ENCODE measurements at regions not wholly inside any gene's neighbourhood (a gene's known extent, or its start where the extent isn't known, plus 50 kb on each side); places are given as distances from the start of the nearest gene placed in this dataset.
"Not testable (repeated sequence)": the region's sequence is repeated elsewhere in the genome, so short reads cannot be mapped to it uniquely, and the experiment has no call there.

- H3K9me3 ChIP-seq; H3K27me3 ChIP-seq; H3K4me3 ChIP-seq; intact Hi-C loops (cut with DNase I; ENCODE audit: low total_unique reads); DNase-seq; H3K27ac ChIP-seq; H3K36me3 ChIP-seq: not testable (repeated sequence)
- peaks cover 0 to 16% (median 0%) of the 10 kb centered on the region in 4 donors for H3K4me1 ChIP-seq
- TF ChIP-seq CTCF (IDR thresholded peaks at IDR 0.05), result peak in 1 of 2 experiments; percentile 15
These were observed 244.9 kb upstream of the PLGLB2 start for GRCh38 chr2:87502948-87503347.

GRCh38 chr2:87505239-87505638 lies 242.6 kb upstream of the PLGLB2 start:
- H3K4me1 ChIP-seq, result peaks cover 0 to 18% (median 2%) of the 10 kb centered on the region in 4 donors
- intact Hi-C loops (cut with DNase I; ENCODE audit: low total_unique reads); H3K36me3 ChIP-seq; DNase-seq; H3K4me3 ChIP-seq; H3K27ac ChIP-seq; H3K9me3 ChIP-seq; H3K27me3 ChIP-seq: not testable (repeated sequence)

GRCh38 chr2:87505909-87506308 lies 242.0 kb upstream of the PLGLB2 start:
- DNase-seq; H3K4me3 ChIP-seq; H3K9me3 ChIP-seq; intact Hi-C loops (cut with DNase I; ENCODE audit: low total_unique reads); H3K36me3 ChIP-seq; H3K27me3 ChIP-seq; H3K27ac ChIP-seq: not testable (repeated sequence)
- H3K4me1 ChIP-seq, result peaks cover 0 to 17% (median 2%) of the 10 kb centered on the region in 4 donors

- H3K36me3 ChIP-seq; H3K4me3 ChIP-seq; DNase-seq; H3K9me3 ChIP-seq; intact Hi-C loops (cut with DNase I; ENCODE audit: low total_unique reads); H3K27me3 ChIP-seq: not testable (repeated sequence)
- Histone ChIP-seq H3K27ac (peak overlapping the region in 1 of 2 donors; percentile 28), H3K4me1 (peaks cover 0 to 12% (median 2%) of the 10 kb centered on the region in 4 donors)
These were observed 240.2 kb upstream of the PLGLB2 start for GRCh38 chr2:87507378-87508348.

GRCh38 chr2:87511195-87511778 lies 236.6 kb upstream of the PLGLB2 start:
- H3K4me1 ChIP-seq, result peaks cover 0 to 12% (median 2%) of the 10 kb centered on the region in 4 donors
- H3K36me3 ChIP-seq; DNase-seq; H3K4me3 ChIP-seq; H3K27me3 ChIP-seq; H3K27ac ChIP-seq; intact Hi-C loops (cut with DNase I; ENCODE audit: low total_unique reads); H3K9me3 ChIP-seq: not testable (repeated sequence)

- intact Hi-C loops (cut with DNase I; ENCODE audit: low total_unique reads); H3K27me3 ChIP-seq; H3K27ac ChIP-seq; DNase-seq; H3K4me3 ChIP-seq; H3K9me3 ChIP-seq; H3K36me3 ChIP-seq: not testable (repeated sequence)
- H3K4me1 ChIP-seq, result peaks cover 0 to 11% (median 2%) of the 10 kb centered on the region in 4 donors
These were observed 234.9 kb upstream of the PLGLB2 start for GRCh38 chr2:87512864-87513530.

- H3K4me1 ChIP-seq; H3K9me3 ChIP-seq; H3K27me3 ChIP-seq; H3K36me3 ChIP-seq; H3K27ac ChIP-seq; H3K4me3 ChIP-seq; intact Hi-C loops (cut with DNase I; ENCODE audit: low total_unique reads); DNase-seq: not testable (repeated sequence)
These were observed 233.9 kb upstream of the PLGLB2 start for GRCh38 chr2:87514034-87514433.

GRCh38 chr2:87514515-87514914 lies 233.4 kb upstream of the PLGLB2 start:
- not testable (repeated sequence) for H3K27ac ChIP-seq

GRCh38 chr2:87515226-87515625 lies 232.7 kb upstream of the PLGLB2 start:
- H3K27me3 ChIP-seq; intact Hi-C loops (cut with DNase I; ENCODE audit: low total_unique reads); H3K9me3 ChIP-seq; H3K4me3 ChIP-seq; H3K4me1 ChIP-seq; H3K27ac ChIP-seq; H3K36me3 ChIP-seq; DNase-seq: not testable (repeated sequence)

More at GRCh38 chr2:87514515-87514914, 233.4 kb upstream of the PLGLB2 start:
- H3K9me3 ChIP-seq; H3K36me3 ChIP-seq; H3K4me3 ChIP-seq; H3K27me3 ChIP-seq; intact Hi-C loops (cut with DNase I; ENCODE audit: low total_unique reads); DNase-seq; H3K4me1 ChIP-seq: not testable (repeated sequence)

GRCh38 chr2:87515875-87516274 lies 232.0 kb upstream of the PLGLB2 start:
- DNase-seq; H3K9me3 ChIP-seq; H3K4me3 ChIP-seq; H3K36me3 ChIP-seq; H3K27me3 ChIP-seq; H3K4me1 ChIP-seq; H3K27ac ChIP-seq; intact Hi-C loops (cut with DNase I; ENCODE audit: low total_unique reads): not testable (repeated sequence)

- H3K4me1 ChIP-seq; H3K36me3 ChIP-seq; intact Hi-C loops (cut with DNase I; ENCODE audit: low total_unique reads); H3K27me3 ChIP-seq; H3K9me3 ChIP-seq; DNase-seq; H3K27ac ChIP-seq; H3K4me3 ChIP-seq: not testable (repeated sequence)
These were observed 231.4 kb upstream of the PLGLB2 start for GRCh38 chr2:87516369-87516967.

- intact Hi-C loops (cut with DNase I; ENCODE audit: low total_unique reads); H3K4me3 ChIP-seq; H3K27ac ChIP-seq; H3K36me3 ChIP-seq; H3K9me3 ChIP-seq; H3K27me3 ChIP-seq; H3K4me1 ChIP-seq; DNase-seq: not testable (repeated sequence)
These were observed 230.4 kb upstream of the PLGLB2 start for GRCh38 chr2:87517438-87517837.
